ENCODE measurements at regions not wholly inside any gene's neighbourhood (a gene's known extent, or its start where the extent isn't known, plus 50 kb on each side); places are given as distances from the start of the nearest gene placed in this dataset.

DNA sequence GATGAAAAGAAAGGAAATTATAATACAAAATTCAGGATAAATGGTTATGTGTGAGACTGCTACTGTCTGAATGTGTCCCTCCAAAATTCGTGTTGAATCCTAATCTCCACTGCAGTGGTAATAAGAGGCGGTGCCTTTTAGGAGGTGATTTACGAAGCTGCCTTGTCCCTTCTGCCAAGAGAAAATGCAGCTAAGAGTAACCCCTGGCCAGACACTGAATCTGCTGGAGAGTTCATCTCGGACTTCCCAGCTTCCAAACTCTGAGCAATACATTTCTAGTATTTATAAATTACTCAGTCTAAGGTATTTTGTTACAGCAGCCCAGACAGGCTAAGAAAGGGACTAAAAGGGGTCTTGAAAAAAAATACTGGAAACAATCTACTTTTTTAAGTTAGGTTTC lies 152.6 kb downstream of the KLF12 start:
- DNase-seq (ENCODE audit: low read depth, low spot score) = no peak
- no peak overlapping the region for H3K27ac ChIP-seq (ENCODE audit: low read depth, low read length)
- intact Hi-C loops (cut with micrococcal nuclease) = no loop called here
- POLR2A ChIA-PET = no interaction called here
- no peaks in the 10 kb centered on the region for H3K9me3 ChIP-seq (ENCODE audit: control insufficient read depth in 1 of 2, insufficient read depth in 1 of 2, low read depth in 1 of 2, low read length in 2 of 2)
- H4K20me1 ChIP-seq (ENCODE audit: insufficient read depth) = no peaks in the 10 kb centered on the region
- H3K4me3 ChIP-seq (replicated peaks in 1 of 2; ENCODE audit: low read depth in 1 of 2, low read length in 2 of 2) = no peak overlapping the region
- H2AFZ ChIP-seq (ENCODE audit: low read depth, low read length, poor library complexity, severe bottlenecking) = no peak overlapping the region
- RAD21 ChIA-PET (ENCODE audit: low non-redundant PET in 1 of 2, low total read pairs in 2 of 2, uncharacterized antibody in 2 of 2, unreplicated experiment in 2 of 2) = no interaction called here
- H3K79me2 ChIP-seq (ENCODE audit: insufficient read depth, low read length) = no peaks in the 10 kb centered on the region
- no peak for TF ChIP-seq CEBPB (IDR thresholded peaks at IDR 0.05; ENCODE audit: low read depth)
- TF ChIP-seq ZNF274 (IDR thresholded peaks at IDR 0.05; ENCODE audit: low read depth, low read length) = no peak
- TF ChIP-seq JUND (IDR thresholded peaks at IDR 0.05) = no peak
- no peak for TF ChIP-seq CBX3 (IDR thresholded peaks at IDR 0.05; ENCODE audit: low read depth)
- TF ChIP-seq, protein P1, sequence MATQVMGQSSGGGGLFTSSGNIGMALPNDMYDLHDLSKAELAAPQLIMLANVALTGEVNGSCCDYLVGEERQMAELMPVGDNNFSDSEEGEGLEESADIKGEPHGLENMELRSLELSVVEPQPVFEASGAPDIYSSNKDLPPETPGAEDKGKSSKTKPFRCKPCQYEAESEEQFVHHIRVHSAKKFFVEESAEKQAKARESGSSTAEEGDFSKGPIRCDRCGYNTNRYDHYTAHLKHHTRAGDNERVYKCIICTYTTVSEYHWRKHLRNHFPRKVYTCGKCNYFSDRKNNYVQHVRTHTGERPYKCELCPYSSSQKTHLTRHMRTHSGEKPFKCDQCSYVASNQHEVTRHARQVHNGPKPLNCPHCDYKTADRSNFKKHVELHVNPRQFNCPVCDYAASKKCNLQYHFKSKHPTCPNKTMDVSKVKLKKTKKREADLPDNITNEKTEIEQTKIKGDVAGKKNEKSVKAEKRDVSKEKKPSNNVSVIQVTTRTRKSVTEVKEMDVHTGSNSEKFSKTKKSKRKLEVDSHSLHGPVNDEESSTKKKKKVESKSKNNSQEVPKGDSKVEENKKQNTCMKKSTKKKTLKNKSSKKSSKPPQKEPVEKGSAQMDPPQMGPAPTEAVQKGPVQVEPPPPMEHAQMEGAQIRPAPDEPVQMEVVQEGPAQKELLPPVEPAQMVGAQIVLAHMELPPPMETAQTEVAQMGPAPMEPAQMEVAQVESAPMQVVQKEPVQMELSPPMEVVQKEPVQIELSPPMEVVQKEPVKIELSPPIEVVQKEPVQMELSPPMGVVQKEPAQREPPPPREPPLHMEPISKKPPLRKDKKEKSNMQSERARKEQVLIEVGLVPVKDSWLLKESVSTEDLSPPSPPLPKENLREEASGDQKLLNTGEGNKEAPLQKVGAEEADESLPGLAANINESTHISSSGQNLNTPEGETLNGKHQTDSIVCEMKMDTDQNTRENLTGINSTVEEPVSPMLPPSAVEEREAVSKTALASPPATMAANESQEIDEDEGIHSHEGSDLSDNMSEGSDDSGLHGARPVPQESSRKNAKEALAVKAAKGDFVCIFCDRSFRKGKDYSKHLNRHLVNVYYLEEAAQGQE (IDR thresholded peaks at IDR 0.05; ENCODE audit: low read depth) = no peak
- no peak for TF ChIP-seq FOSL1 (IDR thresholded peaks at IDR 0.05; ENCODE audit: low read depth)
- TF ChIP-seq, protein P2, sequence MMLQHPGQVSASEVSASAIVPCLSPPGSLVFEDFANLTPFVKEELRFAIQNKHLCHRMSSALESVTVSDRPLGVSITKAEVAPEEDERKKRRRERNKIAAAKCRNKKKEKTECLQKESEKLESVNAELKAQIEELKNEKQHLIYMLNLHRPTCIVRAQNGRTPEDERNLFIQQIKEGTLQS (IDR thresholded peaks at IDR 0.05) = no peak
- TF ChIP-seq YY1 (IDR thresholded peaks at IDR 0.05; ENCODE audit: extremely low read depth, insufficient replicate concordance, low read depth, low read length) = no peak
- no peak for TF ChIP-seq TCF7L2 (IDR thresholded peaks at IDR 0.05; ENCODE audit: borderline replicate concordance, extremely low read depth, insufficient read depth, insufficient read length)
- TF ChIP-seq RAD21 (IDR thresholded peaks at IDR 0.05; ENCODE audit: low read depth) = no peak
- TF ChIP-seq POLR2AphosphoS5 (IDR thresholded peaks at IDR 0.05; ENCODE audit: low read depth, low read length) = no peak
- no peak for TF ChIP-seq SRF (IDR thresholded peaks at IDR 0.05; ENCODE audit: low read depth)
- TF ChIP-seq, protein P3, sequence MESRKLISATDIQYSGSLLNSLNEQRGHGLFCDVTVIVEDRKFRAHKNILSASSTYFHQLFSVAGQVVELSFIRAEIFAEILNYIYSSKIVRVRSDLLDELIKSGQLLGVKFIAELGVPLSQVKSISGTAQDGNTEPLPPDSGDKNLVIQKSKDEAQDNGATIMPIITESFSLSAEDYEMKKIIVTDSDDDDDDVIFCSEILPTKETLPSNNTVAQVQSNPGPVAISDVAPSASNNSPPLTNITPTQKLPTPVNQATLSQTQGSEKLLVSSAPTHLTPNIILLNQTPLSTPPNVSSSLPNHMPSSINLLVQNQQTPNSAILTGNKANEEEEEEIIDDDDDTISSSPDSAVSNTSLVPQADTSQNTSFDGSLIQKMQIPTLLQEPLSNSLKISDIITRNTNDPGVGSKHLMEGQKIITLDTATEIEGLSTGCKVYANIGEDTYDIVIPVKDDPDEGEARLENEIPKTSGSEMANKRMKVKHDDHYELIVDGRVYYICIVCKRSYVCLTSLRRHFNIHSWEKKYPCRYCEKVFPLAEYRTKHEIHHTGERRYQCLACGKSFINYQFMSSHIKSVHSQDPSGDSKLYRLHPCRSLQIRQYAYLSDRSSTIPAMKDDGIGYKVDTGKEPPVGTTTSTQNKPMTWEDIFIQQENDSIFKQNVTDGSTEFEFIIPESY (IDR thresholded peaks at IDR 0.05; ENCODE audit: extremely low read depth, insufficient replicate concordance, low read length) = no peak
- TF ChIP-seq, protein P4, sequence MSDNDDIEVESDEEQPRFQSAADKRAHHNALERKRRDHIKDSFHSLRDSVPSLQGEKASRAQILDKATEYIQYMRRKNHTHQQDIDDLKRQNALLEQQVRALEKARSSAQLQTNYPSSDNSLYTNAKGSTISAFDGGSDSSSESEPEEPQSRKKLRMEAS (IDR thresholded peaks at IDR 0.05) = no peak
- TF ChIP-seq EZH2 (IDR thresholded peaks at IDR 0.05) = no peak
- no peak for TF ChIP-seq POLR2A (IDR thresholded peaks at IDR 0.05; ENCODE audit: borderline replicate concordance, extremely low read depth, insufficient read depth, insufficient read length)
- TF ChIP-seq SP1 (IDR thresholded peaks at IDR 0.05; ENCODE audit: low read depth) = no peak
- TF ChIP-seq EZH2phosphoT487 (IDR thresholded peaks at IDR 0.05; ENCODE audit: borderline replicate concordance) = no peak
- TF ChIP-seq ZFX (IDR thresholded peaks at IDR 0.05) = no peak
- TF ChIP-seq SIN3A (IDR thresholded peaks at IDR 0.05; ENCODE audit: low read depth) = no peak
- no peaks in the 10 kb centered on the region for H3K36me3 ChIP-seq (ENCODE audit: control insufficient read depth in 1 of 2, insufficient read depth in 2 of 2, low read length in 2 of 2)
- H3K27me3 ChIP-seq (ENCODE audit: insufficient read depth, low read length) = no peaks in the 10 kb centered on the region
- no peaks in the 10 kb centered on the region for H3K4me1 ChIP-seq (ENCODE audit: control insufficient read depth in 1 of 2, insufficient read depth in 2 of 2, low read length in 2 of 2)
- H3K9me2 ChIP-seq (ENCODE audit: insufficient read depth) = 0 out of 2 replicates have a peak, but pooled peaks cover 4% of the 10 kb centered on the region
- no TSS peak for BruUV-seq (replicated peaks)
- ATAC-seq = no peak
- H3K4me2 ChIP-seq (ENCODE audit: low read length) = no peak overlapping the region
- CTCF ChIA-PET = no interaction called here
- H3K9ac ChIP-seq (ENCODE audit: low read length) = no peak overlapping the region

Measured in HCT116 (cell line).